ENCODE measurements at regions not wholly inside any gene's neighbourhood (a gene's known extent, or its start where the extent isn't known, plus 50 kb on each side); places are given as distances from the start of the nearest gene placed in this dataset.

DNA sequence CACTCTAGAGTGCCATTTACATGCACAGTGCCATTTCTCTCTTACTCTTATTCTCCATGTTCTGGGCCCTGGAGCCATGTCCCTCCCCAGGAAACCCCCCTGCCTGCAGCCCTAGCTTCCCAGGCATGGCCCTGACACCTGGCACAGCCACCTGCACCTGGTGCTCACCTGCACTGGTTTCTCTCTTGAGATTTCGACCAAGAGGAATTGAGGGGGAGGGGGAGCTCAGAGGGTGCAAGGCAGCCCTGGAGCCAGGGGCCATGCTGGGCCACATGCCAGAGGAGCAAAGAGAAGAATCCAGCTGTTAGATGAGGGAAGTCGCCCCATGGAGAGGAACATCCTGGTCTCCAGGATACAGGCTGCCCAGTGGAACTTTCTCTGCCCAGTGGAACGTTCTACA lies 65.0 kb upstream of the RAPGEF1 start:
- TF ChIP-seq, protein P1, sequence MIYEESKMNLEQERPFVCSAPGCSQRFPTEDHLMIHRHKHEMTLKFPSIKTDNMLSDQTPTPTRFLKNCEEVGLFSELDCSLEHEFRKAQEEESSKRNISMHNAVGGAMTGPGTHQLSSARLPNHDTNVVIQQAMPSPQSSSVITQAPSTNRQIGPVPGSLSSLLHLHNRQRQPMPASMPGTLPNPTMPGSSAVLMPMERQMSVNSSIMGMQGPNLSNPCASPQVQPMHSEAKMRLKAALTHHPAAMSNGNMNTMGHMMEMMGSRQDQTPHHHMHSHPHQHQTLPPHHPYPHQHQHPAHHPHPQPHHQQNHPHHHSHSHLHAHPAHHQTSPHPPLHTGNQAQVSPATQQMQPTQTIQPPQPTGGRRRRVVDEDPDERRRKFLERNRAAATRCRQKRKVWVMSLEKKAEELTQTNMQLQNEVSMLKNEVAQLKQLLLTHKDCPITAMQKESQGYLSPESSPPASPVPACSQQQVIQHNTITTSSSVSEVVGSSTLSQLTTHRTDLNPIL (CRISPR knock-in tag; IDR thresholded peaks at IDR 0.05; ENCODE audit: low read depth), result no peak
- TF ChIP-seq ISL1 (CRISPR knock-in tag; IDR thresholded peaks at IDR 0.05) (no peak), ZFP30 (CRISPR knock-in tag; IDR thresholded peaks at IDR 0.05) (no peak), TCF4 (CRISPR knock-in tag; IDR thresholded peaks at IDR 0.05; ENCODE audit: borderline replicate concordance) (no peak), CSDC2 (CRISPR knock-in tag; IDR thresholded peaks at IDR 0.05) (no peak), SNAI2 (CRISPR knock-in tag; IDR thresholded peaks at IDR 0.05) (no peak), PPARA (CRISPR knock-in tag; IDR thresholded peaks at IDR 0.05; ENCODE audit: borderline replicate concordance) (no peak), ZC3H10 (CRISPR knock-in tag; IDR thresholded peaks at IDR 0.05) (no peak), GLIS3 (CRISPR knock-in tag; IDR thresholded peaks at IDR 0.05) (no peak), OSR1 (CRISPR knock-in tag; IDR thresholded peaks at IDR 0.05) (no peak), RARB (CRISPR knock-in tag; IDR thresholded peaks at IDR 0.05) (no peak)
- TF ChIP-seq, protein P2, sequence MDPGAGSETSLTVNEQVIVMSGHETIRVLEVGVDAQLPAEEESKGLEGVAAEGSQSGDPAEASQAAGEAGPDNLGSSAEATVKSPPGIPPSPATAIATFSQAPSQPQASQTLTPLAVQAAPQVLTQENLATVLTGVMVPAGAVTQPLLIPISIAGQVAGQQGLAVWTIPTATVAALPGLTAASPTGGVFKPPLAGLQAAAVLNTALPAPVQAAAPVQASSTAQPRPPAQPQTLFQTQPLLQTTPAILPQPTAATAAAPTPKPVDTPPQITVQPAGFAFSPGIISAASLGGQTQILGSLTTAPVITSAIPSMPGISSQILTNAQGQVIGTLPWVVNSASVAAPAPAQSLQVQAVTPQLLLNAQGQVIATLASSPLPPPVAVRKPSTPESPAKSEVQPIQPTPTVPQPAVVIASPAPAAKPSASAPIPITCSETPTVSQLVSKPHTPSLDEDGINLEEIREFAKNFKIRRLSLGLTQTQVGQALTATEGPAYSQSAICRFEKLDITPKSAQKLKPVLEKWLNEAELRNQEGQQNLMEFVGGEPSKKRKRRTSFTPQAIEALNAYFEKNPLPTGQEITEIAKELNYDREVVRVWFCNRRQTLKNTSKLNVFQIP (CRISPR knock-in tag; IDR thresholded peaks at IDR 0.05; ENCODE audit: borderline replicate concordance, low read depth), result no peak
- TF ChIP-seq, protein P3, sequence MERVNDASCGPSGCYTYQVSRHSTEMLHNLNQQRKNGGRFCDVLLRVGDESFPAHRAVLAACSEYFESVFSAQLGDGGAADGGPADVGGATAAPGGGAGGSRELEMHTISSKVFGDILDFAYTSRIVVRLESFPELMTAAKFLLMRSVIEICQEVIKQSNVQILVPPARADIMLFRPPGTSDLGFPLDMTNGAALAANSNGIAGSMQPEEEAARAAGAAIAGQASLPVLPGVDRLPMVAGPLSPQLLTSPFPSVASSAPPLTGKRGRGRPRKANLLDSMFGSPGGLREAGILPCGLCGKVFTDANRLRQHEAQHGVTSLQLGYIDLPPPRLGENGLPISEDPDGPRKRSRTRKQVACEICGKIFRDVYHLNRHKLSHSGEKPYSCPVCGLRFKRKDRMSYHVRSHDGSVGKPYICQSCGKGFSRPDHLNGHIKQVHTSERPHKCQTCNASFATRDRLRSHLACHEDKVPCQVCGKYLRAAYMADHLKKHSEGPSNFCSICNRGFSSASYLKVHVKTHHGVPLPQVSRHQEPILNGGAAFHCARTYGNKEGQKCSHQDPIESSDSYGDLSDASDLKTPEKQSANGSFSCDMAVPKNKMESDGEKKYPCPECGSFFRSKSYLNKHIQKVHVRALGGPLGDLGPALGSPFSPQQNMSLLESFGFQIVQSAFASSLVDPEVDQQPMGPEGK (CRISPR knock-in tag; IDR thresholded peaks at IDR 0.05; ENCODE audit: borderline replicate concordance), result no peak

Data from SK-N-SH treated with all-trans-retinoic acid at 6 μM for 48 hours (cell line).